Endothelial cell of umbilical vein (primary cell): ENCODE measurements at regions not wholly inside any gene's neighbourhood (a gene's known extent, or its start where the extent isn't known, plus 50 kb on each side); places are given as distances from the start of the nearest gene placed in this dataset.

Experiments used
- CTCF ChIP-seq, 2 donors: IDR thresholded peaks; 1 replicate in 1 of 2; 2 replicates in 1 of 2; pipeline ENCODE4 v1.5.1; 2011; ENCODE audit warnings: low read length in 2 of 2, mild to moderate bottlenecking in 2 of 2, moderate library complexity in 2 of 2, control low read depth in 1 of 2, inconsistent platforms in 1 of 2, low read depth in 1 of 2; ENCODE audit not compliant: insufficient read depth in 1 of 2; ENCODE audit errors: extremely low read depth in 1 of 2
- EZH2 ChIP-seq: IDR thresholded peaks from 2 replicates; pipeline ENCODE4 v1.6.1; 2012; ENCODE audit warnings: borderline replicate concordance, low read depth, mild to moderate bottlenecking, moderate library complexity, low read length, inconsistent platforms; ENCODE audit not compliant: severe bottlenecking
- GATA2 ChIP-seq: IDR thresholded peaks from 2 replicates; pipeline ENCODE4 v1.7.0; 2011; ENCODE audit warnings: low read depth, mild to moderate bottlenecking, moderate library complexity, mixed read lengths, low read length; ENCODE audit not compliant: insufficient read length, insufficient read depth
- JUN ChIP-seq: IDR thresholded peaks from 2 replicates; pipeline ENCODE4 v1.6.1; 2011; ENCODE audit warnings: borderline replicate concordance, low read depth; ENCODE audit not compliant: insufficient read length, insufficient read depth
- MAX ChIP-seq: IDR thresholded peaks from 2 replicates; pipeline ENCODE4 v1.6.1; 2011; ENCODE audit not compliant: insufficient read depth, insufficient read length
- MYC ChIP-seq: IDR thresholded peaks from one replicate; pipeline ENCODE4 v1.6.1; 2011; ENCODE audit warnings: mild to moderate bottlenecking, low read depth, low read length
- POLR2A ChIP-seq: IDR thresholded peaks from 2 replicates; pipeline ENCODE4 v1.6.1; 2012; ENCODE audit warnings: low read depth, mild to moderate bottlenecking, control low read depth, low read length
- POLR2AphosphoS5 ChIP-seq: IDR thresholded peaks from 2 replicates; pipeline ENCODE4 v1.6.1; 2012; ENCODE audit warnings: low read depth, mild to moderate bottlenecking, control low read depth, low read length, moderate library complexity; ENCODE audit not compliant: insufficient read depth

- TF ChIP-seq MAX (no peak), JUN (no peak), POLR2A (no peak), POLR2AphosphoS5 (no peak), EZH2 (no peak), CTCF (IDR thresholded peaks at IDR 0.05; ENCODE audit: extremely low read depth in 1 of 2, insufficient read depth in 1 of 2, low read depth in 1 of 2, low read length in 2 of 2) (no peak), GATA2 (no peak), MYC (no peak)
Observed at GRCh38 chr1:189524501-189524900, 953.2 kb downstream of the BRINP3 start.
